Prostate gland (tissue), 2 donors: ENCODE measurements at regions not wholly inside any gene's neighbourhood (a gene's known extent, or its start where the extent isn't known, plus 50 kb on each side); places are given as distances from the start of the nearest gene placed in this dataset.

Experiments
- DNase-seq: peaks from one replicate; pipeline ENCODE4 v3.0.0-alpha.2; 2019; ENCODE audit warnings: low spot score
- H3K27ac ChIP-seq, 2 donors: fragments of 200-600 bp; sonication (generic); 2 replicates each; pipeline ENCODE4 v1.5.1; 2017 to 2019
- H3K27me3 ChIP-seq: fragments of 200-600 bp; sonication (generic); replicated peaks from 2 replicates; pipeline ENCODE4 v1.5.1; 2019; ENCODE audit not compliant: insufficient read depth
- H3K36me3 ChIP-seq, 2 donors: fragments of 200-600 bp; sonication (generic); 1 replicate in 1 of 2; 2 replicates in 1 of 2; pipeline versions ENCODE4 v1.5.1 to v1.8.1; 2017 to 2019
- H3K4me1 ChIP-seq: fragments of 200-600 bp; sonication (generic); replicated peaks from 2 replicates; pipeline ENCODE4 v1.5.1; 2019
- H3K4me3 ChIP-seq, 2 donors: fragments of 200-600 bp; sonication (generic); 2 replicates each; pipeline ENCODE4 v1.5.1; 2017 to 2019
- H3K9me3 ChIP-seq: fragments of 200-600 bp; sonication (generic); 2 replicates; pipeline ENCODE4 v1.5.1; 2017
- CTCF ChIP-seq, 4 experiments: fragments of 200-600 bp in 2 of 4; fragments of 450-650 bp in 2 of 4; sonication (generic) in 2 of 4; IDR thresholded peaks; 1 replicate in 3 of 4; 2 replicates in 1 of 4; pipeline ENCODE4 v1.5.1; 2016 to 2019; ENCODE audit warnings: antibody characterized with exemption in 4 of 4, mild to moderate bottlenecking in 2 of 4, moderate library complexity in 2 of 4
- POLR2A ChIP-seq: fragments of 450-650 bp; IDR thresholded peaks from one replicate; pipeline ENCODE4 v1.6.1; 2016; ENCODE audit warnings: antibody characterized with exemption, mild to moderate bottlenecking
- POLR2AphosphoS5 ChIP-seq: sonication (generic); formaldehyde crosslinking; IDR thresholded peaks from one replicate; pipeline ENCODE4 v1.6.1; 2017; ENCODE audit warnings: antibody characterized with exemption
- WGBS: methylation state at CpG from one replicate; pipeline ENCODE4 v1.1.5; 2018; 5-methylcytosine and 5-hydroxymethylcytosine counted together
- intact Hi-C: fragments of 100-400 bp; cut with DNase I; formaldehyde crosslinking; loops from one replicate; pipeline ENCODE4 v1.14.2; 2022

GRCh38 chr11:81220146-81220895 is 1513.3 kb downstream of the FAM181B start:
- H3K36me3 ChIP-seq = no peaks in the 10 kb centered on the region
- intact Hi-C loops = no loop called here
- WGBS = 83% methylated on average over 9 of the region's 9 CpGs
- H3K27ac ChIP-seq = no peak overlapping the region
- H3K4me3 ChIP-seq = no peak overlapping the region
- DNase-seq = no peak
- TF ChIP-seq POLR2AphosphoS5 (no peak), POLR2A (no peak), CTCF (IDR thresholded peaks at IDR 0.05) (no peak)
- H3K9me3 ChIP-seq = no peaks in the 10 kb centered on the region
- no peaks in the 10 kb centered on the region for H3K27me3 ChIP-seq
- H3K4me1 ChIP-seq = no peaks in the 10 kb centered on the region

- DNase-seq = no peak
- 62% methylated on average over 1 of the region's 1 CpG for WGBS
- intact Hi-C loops = no loop called here
These were observed 1514.0 kb downstream of the FAM181B start for GRCh38 chr11:81219661-81220060.

GRCh38 chr11:81218440-81218839 is 1515.2 kb downstream of the FAM181B start:
- TF ChIP-seq CTCF (IDR thresholded peaks at IDR 0.05) = no peak
- no peak for TF ChIP-seq POLR2AphosphoS5
- TF ChIP-seq POLR2A = no peak
- Histone ChIP-seq H3K4me1 (no peaks in the 10 kb centered on the region), H3K4me3 (no peak overlapping the region), H3K27ac (no peak overlapping the region), H3K36me3 (no peaks in the 10 kb centered on the region), H3K27me3 (no peaks in the 10 kb centered on the region), H3K9me3 (no peaks in the 10 kb centered on the region)
- intact Hi-C loops = no loop called here
- DNase-seq = no peak
- 69% methylated on average over 4 of the region's 4 CpGs for WGBS

More at GRCh38 chr11:81219661-81220060, 1514.0 kb downstream of the FAM181B start:
- no peaks in the 10 kb centered on the region for H3K4me1 ChIP-seq
- no peaks in the 10 kb centered on the region for H3K36me3 ChIP-seq
- no peaks in the 10 kb centered on the region for H3K9me3 ChIP-seq
- H3K27me3 ChIP-seq = no peaks in the 10 kb centered on the region
- H3K27ac ChIP-seq = no peak overlapping the region
- TF ChIP-seq POLR2A = no peak
- TF ChIP-seq CTCF (IDR thresholded peaks at IDR 0.05) = no peak
- TF ChIP-seq POLR2AphosphoS5 = no peak
- no peak overlapping the region for H3K4me3 ChIP-seq

GRCh38 chr11:81211050-81211449 is 1522.6 kb downstream of the FAM181B start:
- Histone ChIP-seq H3K36me3 (no peaks in the 10 kb centered on the region), H3K9me3 (no peaks in the 10 kb centered on the region), H3K27ac (no peak overlapping the region), H3K4me3 (no peak overlapping the region), H3K27me3 (no peaks in the 10 kb centered on the region), H3K4me1 (no peaks in the 10 kb centered on the region)
- TF ChIP-seq POLR2AphosphoS5 = no peak
- no peak for TF ChIP-seq CTCF (IDR thresholded peaks at IDR 0.05)
- TF ChIP-seq POLR2A = no peak
- intact Hi-C loops = no loop called here
- DNase-seq = no peak
- WGBS = 59% methylated on average over 4 of the region's 4 CpGs

- H3K36me3 ChIP-seq = no peaks in the 10 kb centered on the region
- no peak overlapping the region for H3K27ac ChIP-seq
- no peak for DNase-seq
- no peaks in the 10 kb centered on the region for H3K4me1 ChIP-seq
- TF ChIP-seq CTCF (IDR thresholded peaks at IDR 0.05) = no peak
- no peak for TF ChIP-seq POLR2A
- TF ChIP-seq POLR2AphosphoS5 = no peak
- no peaks in the 10 kb centered on the region for H3K27me3 ChIP-seq
- 97% methylated on average over 25 of the region's 43 CpGs for WGBS
- H3K4me3 ChIP-seq = no peak overlapping the region
- H3K9me3 ChIP-seq = no peaks in the 10 kb centered on the region
- intact Hi-C loops = no loop called here
These were observed 1526.1 kb downstream of the FAM181B start for GRCh38 chr11:81207421-81208054.
